GM12878 (cell line): ENCODE measurements at regions not wholly inside any gene's neighbourhood (a gene's known extent, or its start where the extent isn't known, plus 50 kb on each side); places are given as distances from the start of the nearest gene placed in this dataset.

Source experiments
- POLR2AphosphoS5 ChIP-seq: IDR thresholded peaks from 2 replicates; pipeline ENCODE4 v1.6.1; 2011; ENCODE audit warnings: mild to moderate bottlenecking, low read length, inconsistent platforms
- RAD21 ChIP-seq: IDR thresholded peaks from 2 replicates; pipeline ENCODE4 v1.6.1; 2011; ENCODE audit warnings: mild to moderate bottlenecking, low read depth, low read length, moderate library complexity; ENCODE audit not compliant: insufficient read depth
- RFX5 ChIP-seq: IDR thresholded peaks from 2 replicates; pipeline ENCODE4 v1.6.1; 2011; ENCODE audit warnings: low read depth, low read length, improper control_type of control experiment
- ZBTB11 ChIP-seq: fragments of 450-650 bp; formaldehyde crosslinking; IDR thresholded peaks from 2 replicates; pipeline ENCODE4 v1.5.0; 2022; ENCODE audit warnings: mild to moderate bottlenecking, missing genetic modification characterization

GRCh38 chr2:146867477-146867986 is 977.3 kb upstream of the ACVR2A start:
- TF ChIP-seq POLR2AphosphoS5 = no peak
- TF ChIP-seq RAD21 = no peak
- no peak for TF ChIP-seq RFX5
- no peak for TF ChIP-seq ZBTB11 (CRISPR knock-in tag)
